GM19372 (cell line): ENCODE measurements at regions not wholly inside any gene's neighbourhood (a gene's known extent, or its start where the extent isn't known, plus 50 kb on each side); places are given as distances from the start of the nearest gene placed in this dataset.

Source experiments
- ATAC-seq: cut with Tn5 transposase; IDR thresholded peaks from one replicate; pipeline ENCODE4 v1.9.1; 2021; ENCODE audit warnings: mild to moderate bottlenecking, low read depth, moderate library complexity; ENCODE audit not compliant: unreplicated experiment

DNA sequence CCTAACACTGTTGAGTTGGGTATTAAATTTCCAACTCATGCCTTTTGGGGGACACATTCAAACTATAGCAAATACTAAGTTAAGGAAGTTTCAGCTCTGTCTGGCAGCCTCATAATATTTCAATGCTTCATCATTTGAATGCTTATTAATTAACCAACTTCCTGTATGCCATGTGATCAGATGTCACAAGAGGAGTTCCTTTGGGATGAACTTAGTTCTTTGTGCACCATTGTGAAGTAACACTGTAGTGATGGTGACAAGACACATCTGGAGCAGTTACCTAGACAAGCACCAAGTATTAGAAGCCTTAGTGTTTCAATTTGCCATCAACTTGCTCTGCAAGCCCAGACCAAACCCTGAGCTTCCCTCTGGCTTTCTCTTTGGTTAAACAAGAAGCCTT is 90.7 kb upstream of the IL12B start:
- no peak for ATAC-seq

DNA sequence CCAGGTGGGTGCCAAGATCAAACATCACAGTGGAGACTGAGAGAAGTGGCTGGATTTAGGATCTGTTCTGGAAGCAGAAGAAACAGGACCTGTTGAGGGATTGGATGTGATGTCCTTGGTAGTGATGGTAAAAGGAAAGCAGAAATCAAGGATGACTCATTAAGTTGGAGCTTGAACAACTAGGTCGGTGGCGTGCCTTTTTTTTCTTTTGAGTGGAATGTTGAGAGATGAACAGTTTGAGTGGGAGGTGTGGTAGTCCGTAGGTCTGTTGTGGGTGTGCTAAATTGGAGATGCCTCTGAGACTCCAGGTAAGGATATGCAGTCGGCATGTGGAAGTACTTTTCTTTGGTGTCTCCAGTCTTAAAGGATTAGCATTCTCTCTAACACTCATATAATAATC is 92.1 kb upstream of the IL12B start:
- ATAC-seq: no peak

DNA sequence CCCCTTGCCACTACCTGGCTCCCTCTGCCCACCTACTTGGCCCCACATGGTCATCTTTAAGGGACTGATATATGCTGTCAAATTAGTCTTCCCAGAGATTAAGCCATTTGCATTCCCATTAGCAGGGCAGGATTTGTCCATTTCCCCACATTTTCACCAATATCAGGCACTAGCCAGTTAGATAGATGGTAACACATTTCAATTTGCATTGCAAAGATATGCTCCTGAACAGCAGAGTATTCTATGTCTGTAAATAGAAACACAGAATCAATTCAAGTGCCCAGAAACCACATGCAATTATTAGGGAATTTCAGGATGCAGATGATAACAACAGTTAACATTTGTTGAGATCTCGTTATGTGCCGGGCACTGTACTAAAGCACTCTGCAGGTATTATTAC is 92.6 kb upstream of the IL12B start:
- ATAC-seq: no peak

DNA sequence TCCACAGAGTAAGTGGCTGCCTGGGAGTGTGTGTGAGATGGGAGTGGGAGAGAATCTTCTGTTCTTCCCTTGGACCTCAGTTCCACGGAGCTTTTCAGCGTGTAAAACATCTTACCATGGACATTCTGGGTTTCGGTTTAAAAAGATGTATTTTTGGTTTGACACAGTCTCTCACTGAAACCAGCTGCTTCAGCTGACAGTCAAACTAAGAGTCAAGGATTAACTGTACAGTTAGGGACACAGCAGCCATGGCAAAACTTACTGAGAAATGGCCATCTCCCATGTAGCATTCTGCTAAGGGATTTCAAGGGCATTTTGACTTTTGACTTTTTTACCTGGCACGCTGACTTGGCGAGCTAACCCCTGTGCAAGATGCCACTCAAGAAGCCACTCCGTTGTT is 93.8 kb upstream of the IL12B start:
- no peak for ATAC-seq

DNA sequence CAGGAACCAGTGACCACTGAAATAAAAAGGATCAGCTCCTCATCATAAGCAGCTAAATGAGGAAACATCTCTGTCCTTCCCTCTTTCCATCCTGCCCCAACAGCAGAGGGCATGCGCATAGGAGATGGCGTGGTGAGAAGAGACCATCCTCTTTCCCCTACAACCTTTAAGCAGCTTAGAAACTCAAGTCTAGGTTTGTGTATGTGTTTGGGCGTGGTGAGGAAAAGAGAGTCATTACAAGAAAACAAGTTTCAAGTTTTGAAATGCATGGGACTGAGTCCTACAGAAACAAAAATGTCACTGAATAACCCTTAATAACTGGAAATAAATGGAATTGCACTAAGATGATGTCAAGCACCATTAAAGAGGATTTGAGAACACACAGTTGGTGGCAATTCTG is 96.4 kb upstream of the IL12B start:
- no peak for ATAC-seq

DNA sequence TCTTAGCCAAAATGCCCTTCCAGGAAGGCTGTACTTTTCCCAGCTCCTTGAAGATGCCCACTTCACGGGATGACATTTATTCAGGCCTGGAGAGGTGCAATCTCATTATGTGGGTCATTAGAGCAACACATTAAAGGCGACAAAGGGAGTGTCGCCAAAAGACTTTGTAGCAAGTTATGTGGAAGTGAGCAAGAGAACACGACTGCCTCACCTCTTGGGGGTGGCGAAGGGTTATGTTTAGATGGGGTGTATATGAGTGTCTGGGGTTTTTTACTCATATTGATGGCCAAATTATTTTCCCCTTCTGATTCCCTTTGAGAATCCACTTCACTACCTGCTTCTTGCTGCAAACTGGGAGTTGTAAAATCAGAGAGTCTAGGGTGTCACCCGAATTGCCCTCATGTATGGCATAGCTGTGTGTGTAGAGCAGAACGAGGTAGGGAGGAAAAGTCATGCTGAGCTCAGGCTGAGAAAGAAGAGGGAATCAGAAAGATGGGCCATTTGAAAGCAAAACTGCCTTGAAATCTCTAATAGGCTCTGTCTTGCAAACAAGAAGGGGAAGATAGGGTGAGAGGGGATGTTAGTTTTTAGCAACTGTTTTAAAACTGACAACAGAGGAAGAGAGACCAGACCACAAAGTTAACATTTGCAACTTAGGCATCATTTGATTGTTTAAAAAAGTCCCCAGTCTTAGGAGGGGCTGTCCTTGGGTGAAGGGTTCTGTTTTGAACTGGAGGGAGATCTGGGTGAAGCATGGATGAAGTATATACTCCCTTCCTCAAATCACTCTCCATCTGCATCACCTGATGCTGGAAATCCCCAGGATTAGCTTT is 97.1 kb upstream of the IL12B start:
- peak; percentile 69 for ATAC-seq

DNA sequence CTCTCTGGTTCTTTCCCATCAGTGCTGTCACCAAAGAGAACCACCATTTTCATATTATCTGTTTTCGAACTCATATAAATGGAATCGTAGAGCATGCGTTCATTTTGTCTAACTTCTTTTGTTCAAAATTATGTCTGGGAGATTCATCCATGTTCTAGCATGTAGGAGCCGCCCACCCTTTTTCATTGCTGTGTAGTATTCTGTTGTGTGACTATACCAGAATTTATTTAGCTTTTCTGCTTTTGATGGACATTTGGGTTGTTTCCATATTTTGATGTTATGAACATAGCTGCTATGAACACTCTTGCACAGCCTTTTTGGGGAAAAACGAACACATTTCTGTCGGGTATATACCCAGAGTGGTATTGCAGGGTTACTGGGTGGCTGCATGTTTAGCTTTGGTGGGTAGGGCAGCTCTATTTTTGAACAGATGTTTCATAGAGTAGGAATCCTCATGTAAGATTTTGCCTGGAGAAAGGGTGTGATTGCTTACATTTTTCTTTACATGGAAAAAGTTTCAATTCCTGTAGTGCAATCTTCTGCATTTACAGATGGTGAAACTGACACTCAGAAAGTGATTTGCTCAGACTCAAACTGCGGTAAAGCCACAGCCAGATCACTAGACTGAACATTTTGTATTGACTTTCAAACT is 100.2 kb upstream of the IL12B start:
- no peak for ATAC-seq

DNA sequence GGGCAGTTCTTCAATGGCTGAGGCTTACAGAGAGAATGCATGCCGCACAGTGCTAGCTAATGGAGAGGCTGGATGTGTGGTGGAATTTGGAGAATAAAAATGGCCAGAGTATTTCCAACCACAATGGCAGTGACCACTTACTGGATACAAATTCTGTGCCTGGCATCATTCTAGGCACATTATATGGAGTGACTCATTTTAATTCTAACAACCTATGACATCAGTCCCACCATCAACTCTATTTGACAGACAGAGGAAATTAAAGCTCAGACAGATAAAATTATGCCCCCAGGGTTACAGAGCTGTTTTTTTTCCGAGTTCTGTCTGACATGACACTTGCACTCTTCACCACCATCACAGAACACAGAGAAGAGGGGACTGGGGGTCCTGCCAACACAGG is 105.6 kb upstream of the IL12B start:
- ATAC-seq: no peak

DNA sequence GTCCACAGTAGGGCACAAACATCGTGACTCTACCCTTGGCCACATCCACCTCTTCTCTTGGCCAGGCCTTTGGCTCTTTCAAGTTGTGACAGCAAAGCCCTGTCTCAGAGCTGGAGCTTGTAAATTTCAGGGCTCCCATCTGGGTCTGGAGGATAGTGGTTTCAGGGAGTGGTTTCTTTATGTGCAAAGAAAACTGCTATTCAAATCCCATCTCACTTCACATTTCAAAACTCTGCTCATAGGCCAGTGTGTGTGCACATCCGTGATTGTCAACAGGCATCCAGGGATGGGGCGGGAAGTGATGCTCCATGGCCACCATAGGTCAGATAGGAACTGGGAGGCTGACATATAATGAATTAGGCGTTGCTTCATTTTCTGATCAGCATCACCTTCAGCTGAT is 107.8 kb upstream of the IL12B start:
- no peak for ATAC-seq

DNA sequence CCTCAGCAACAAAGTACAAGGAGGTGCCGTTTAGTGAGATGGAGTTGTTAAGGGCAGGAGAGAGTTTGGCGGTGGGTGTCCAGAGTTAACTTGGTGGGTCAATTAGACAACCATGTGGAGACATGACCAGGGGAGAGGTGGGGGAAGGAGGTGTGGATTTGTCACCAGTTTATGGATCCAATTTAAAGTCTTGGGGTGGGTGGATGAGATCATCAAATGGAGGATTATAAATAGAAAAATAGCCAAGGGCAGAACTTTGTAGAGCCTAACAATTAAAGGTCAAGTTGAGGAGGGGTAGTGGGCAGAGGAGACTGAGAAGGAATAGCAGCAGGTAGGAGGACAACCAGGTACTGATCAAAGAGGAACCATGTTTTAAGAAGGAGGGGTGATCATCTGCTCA is 108.7 kb upstream of the IL12B start:
- ATAC-seq: no peak

DNA sequence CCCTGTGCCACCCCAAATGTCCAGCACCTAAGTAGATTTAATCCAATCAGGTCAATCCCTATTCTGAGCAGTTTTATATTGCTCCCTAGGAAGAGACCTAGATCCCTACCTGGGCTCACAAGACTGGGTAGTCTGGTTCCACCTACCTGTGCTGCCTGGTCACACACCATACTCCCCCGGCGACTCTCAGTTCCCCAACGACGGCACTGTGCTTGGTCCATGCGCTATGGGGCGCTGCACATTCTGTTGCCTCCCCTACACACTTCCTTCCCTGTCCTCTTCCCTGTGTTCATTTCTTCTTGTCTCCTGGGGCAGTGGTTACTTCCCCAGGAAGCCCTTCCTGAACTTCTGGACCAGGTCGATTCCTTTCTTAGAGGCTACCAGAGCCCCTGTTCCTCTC is 109.9 kb upstream of the IL12B start:
- ATAC-seq: no peak

DNA sequence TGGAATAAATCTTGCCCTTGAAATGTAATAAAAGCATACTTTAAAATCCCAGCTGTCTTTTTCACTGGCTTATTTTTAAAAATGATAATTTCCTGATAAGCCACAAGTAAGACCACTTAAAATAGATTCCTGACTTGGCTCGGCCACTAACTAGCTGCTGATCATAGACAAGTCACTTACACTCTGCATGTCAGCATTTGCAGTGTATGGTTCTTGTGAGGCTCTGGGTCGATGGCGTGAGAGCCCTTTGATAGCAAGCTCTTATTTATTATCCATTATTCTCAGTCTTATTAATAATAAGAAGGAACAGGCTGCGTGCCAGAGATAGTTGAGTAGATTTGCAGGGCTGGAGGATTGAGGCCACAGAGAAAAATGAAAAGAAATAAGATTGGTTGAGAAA is 110.7 kb upstream of the IL12B start:
- ATAC-seq: no peak

DNA sequence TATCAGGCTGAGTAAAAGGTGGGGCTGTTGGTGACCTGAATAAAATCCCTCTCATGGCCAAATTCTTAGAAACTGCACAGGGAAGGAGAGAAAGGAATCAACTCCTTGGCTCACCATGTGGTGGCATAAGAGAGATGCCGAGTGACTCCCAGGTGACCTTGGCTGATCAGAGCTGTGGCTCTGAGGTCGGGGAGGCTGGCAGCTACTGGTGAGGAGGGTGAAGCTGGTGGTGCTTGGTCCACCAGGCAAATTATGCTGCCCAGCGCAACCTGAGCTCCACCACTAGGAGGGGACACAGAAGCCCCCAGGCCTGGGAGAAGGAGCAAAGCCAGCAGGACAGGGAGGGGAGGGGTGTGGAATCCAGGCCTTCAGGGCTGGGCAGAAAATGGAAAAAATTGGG is 111.2 kb upstream of the IL12B start:
- ATAC-seq: no peak

DNA sequence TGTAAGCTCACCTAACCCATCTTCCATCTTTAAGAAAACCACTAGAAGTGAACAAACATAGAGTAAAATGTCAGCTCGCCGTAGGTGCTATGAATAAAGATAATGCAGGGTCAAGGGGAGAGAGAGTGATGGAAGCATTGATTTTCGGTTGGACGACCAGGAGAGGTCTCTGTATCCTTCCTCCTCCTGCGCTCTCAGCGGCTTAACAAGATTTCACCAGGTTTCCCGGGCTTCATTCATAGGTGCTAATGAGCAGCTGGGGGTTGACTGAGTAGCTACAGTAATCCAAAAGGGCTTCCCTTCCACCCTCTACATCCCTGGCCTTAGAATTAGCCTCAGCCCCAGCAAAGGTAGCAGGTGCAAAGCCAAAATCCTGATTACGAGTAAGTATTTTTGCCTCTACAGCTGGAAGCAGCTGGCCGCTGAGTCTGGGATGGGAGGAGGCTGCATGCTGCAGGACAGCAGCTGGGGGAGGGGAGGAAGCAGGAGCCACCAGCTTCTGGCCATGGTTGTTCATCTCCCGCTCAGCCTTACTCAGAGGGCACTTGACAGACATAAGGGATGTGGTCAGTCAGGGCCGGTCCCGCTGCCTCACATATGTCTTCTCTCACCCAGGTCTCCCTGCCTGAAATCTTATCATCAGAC is 112.0 kb upstream of the IL12B start:
- no peak for ATAC-seq

DNA sequence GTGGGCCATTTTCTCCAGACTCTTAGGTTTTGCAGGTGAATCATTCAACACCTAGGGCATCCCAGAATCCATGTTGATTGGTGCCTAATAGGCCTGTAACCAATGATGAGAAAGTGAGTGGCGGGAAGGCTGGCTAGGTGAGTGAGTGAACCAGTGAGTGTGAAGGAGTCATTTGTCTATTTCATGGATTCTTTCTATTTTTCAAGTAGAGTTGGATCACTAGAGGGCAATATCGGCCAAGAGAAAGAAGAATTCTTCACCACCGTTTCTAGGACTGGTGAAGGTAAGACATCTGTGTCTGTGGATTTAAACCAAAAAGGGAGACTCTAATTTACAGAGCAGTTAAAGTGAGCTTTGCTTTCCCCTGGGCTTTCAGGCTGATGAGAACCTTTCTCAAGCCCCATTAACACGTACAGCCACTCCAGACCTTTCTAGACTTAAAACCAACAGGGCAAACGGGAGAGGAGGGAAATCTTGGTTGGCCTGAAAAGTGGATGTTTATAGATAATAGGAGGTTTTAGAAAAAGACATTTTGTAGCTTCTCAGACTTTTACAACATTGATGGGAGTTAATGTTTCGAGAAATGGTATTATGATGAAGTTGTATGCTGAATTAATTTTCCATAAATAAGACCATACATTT is 114.3 kb upstream of the IL12B start:
- ATAC-seq: no peak

DNA sequence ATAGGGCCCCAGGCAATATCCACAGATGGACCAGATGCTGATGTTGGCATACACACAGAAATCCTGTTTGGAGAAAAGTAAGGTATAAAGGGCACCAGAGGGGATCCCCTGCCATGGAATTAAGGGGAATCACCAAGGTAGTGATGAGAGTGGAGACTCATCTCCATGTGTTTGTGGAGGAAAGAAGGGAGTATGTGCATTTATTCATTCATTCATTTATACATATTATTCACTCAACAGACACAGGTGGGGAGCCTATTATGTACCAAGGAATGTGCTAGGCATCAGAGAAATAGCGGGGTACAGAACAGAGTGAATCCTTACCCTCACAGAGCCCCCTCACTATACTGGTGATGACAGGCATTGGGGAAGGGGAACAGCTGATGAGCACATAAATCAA is 116.8 kb upstream of the IL12B start:
- no peak for ATAC-seq

DNA sequence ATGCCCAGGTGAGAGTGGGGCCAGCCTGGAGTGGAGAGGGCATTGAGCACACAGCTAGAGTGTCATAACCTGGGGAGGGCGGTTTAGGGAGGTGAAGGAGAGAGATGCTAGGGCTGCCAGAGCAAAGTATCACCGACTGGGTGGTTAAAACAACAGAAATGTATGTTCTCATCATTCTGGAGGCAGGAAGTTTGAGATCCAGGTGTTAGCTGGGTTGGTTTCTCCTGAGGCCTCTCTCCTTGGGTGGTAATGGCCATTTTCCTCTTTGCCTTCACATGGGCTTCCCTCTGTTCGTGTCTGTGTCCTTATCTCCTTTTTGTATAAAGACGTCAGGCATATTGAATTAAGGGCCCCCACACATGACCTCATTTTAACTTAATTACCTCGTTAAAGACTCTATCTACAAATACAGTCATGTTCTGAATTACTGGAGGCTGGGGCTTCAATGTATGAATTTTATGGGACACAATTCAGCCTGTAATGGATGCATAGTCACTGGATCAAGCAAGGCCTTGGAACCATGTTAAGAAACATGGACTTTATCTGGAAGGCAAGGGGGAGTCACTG is 118.6 kb upstream of the IL12B start:
- ATAC-seq: no peak

DNA sequence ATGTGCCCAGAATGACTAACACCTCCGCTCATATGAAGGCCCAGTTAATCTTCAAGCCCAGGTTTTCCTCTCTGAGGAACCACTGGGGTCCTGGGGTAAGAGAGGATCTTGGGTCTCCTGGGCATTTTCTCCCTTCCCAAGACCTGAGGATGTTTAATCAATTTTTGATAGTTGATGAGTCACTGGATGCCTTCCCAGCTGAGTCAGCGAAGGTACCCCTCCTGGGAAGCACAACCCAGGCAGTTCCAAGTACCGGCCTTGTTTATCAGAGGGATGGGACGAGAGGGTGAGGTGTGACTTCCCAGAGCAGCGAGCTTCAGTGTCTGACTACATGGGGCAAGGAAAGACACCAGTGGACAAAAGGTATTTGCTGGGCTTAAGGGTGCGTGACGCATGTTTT is 119.6 kb upstream of the IL12B start:
- ATAC-seq: no peak

DNA sequence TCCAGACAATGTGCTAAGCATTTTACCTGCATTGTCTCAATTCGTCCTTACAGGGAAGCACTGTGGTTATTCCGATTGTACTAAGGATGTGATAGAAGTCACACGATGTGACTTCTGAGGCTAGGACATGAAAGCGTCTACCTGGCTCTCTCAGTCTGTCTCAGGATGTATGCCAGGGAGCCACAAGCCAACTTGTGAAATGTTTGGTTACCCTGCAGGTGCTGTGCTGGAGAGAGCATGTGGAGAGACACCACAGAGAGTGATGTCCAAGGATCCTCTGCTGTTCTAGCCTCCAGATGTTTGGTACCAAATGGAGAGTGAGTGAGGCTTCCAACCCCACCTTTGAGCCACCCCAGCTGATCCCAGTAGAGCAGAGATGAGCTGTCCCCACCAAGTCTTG is 120.1 kb upstream of the IL12B start:
- no peak for ATAC-seq

DNA sequence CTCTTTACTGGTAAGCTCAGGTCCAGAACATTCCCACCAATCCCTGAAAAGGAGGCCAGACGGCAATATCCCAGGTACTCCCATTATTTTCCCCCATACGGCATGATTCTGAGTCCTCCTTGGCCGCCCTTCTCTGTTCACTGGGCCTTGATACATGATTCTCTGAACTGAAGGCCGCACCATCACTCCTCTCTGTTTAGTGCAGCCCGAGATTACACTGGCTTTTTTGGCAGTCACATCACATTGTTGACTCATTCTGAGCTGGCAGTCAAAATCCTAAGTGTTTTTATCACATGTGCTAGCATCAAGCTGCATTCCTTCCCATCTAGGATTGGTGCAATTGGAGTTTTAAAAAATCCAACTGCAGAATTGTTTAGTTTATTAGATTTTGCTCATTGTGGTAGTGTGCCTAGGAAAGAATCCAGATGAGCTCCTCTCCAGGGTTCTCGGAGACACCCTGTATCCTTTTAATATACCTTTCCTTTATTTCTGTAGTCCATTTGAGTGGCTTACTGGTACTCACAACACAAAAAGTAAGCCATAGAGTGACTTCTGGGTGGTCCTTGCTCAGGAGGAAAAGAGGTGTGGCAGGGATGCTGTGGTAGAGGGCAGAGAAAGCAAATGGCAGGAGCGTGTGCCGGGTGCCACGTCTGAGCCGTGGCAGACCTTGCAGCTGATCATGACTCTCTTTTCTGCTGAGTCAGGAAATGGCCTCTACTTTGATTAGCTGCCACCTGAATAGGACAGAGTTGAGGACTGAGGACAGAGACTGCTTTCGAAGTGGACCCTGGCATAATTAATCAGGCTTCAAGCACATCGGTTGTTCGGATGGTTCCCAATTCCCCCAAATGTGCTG is 121.1 kb upstream of the IL12B start:
- ATAC-seq: no peak
